ENCODE measurements at regions not wholly inside any gene's neighbourhood (a gene's known extent, or its start where the extent isn't known, plus 50 kb on each side); places are given as distances from the start of the nearest gene placed in this dataset.

DNA sequence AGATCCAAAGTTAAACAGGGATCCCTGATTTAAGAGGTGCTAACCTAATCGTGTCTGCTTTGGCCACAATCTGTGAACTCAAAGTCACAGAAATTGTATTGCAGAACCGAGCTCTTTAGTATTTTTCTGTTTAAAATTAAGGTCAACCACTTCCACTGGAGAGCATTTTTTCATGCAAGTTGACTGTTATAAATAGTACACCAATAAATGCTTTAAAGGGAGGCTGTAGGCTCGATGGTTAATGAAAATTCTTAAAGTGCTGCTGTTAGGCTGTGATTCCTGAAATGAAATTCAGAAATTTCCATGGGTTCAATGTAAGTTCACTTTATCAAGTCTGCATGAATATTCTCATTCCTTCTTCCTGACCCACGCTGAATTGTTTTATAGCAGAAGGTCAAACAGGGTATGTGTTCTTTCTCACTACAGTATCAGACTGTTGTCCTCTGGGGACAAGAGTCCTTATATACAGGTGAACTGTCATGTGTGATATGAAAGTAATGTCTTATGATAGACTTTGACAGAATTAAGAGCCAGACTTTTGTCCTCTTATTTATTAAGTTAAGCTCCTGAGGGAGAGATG is 92.5 kb upstream of the HDGFL1 start:
- no peak for DNase-seq
- no peaks in the 10 kb centered on the region for H3K27me3 ChIP-seq (ENCODE audit: insufficient read depth)
- no peak for TF ChIP-seq TAF1 (IDR thresholded peaks at IDR 0.05; ENCODE audit: borderline replicate concordance, low read depth, low read length)
- TF ChIP-seq YY1 (IDR thresholded peaks at IDR 0.05; ENCODE audit: low read depth): no peak
- TF ChIP-seq SMC3 (IDR thresholded peaks at IDR 0.05; ENCODE audit: low read depth, low read length): no peak
- TF ChIP-seq, protein P1, sequence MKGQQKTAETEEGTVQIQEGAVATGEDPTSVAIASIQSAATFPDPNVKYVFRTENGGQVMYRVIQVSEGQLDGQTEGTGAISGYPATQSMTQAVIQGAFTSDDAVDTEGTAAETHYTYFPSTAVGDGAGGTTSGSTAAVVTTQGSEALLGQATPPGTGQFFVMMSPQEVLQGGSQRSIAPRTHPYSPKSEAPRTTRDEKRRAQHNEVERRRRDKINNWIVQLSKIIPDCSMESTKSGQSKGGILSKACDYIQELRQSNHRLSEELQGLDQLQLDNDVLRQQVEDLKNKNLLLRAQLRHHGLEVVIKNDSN (IDR thresholded peaks at IDR 0.05; ENCODE audit: borderline replicate concordance, low read depth): no peak
- TF ChIP-seq, protein P2, sequence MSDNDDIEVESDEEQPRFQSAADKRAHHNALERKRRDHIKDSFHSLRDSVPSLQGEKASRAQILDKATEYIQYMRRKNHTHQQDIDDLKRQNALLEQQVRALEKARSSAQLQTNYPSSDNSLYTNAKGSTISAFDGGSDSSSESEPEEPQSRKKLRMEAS (IDR thresholded peaks at IDR 0.05; ENCODE audit: low read depth): no peak
- no peak for TF ChIP-seq ELF1 (IDR thresholded peaks at IDR 0.05)
- TF ChIP-seq MEF2A (IDR thresholded peaks at IDR 0.05; ENCODE audit: borderline replicate concordance, low read depth): no peak
- no peak for TF ChIP-seq GATA2 (CRISPR knock-in tag; IDR thresholded peaks at IDR 0.05)
- no peak for TF ChIP-seq GABPA (IDR thresholded peaks at IDR 0.05; ENCODE audit: low read depth)
- no peak for TF ChIP-seq POLR2AphosphoS5 (IDR thresholded peaks at IDR 0.05; ENCODE audit: low read depth, low read length)
- H3K9me3 ChIP-seq: no peaks in the 10 kb centered on the region
- WGBS (ENCODE audit: low lambda C conversion rate): 83% methylated on average over 4 of the region's 4 CpGs
- no peaks in the 10 kb centered on the region; the same call in 1 of the 2 replicates for H3K9me2 ChIP-seq
- H3K9ac ChIP-seq: no peak overlapping the region
- no peak overlapping the region for H2AFZ ChIP-seq (ENCODE audit: low read depth)
- no peaks in the 10 kb centered on the region for H3K79me2 ChIP-seq (ENCODE audit: insufficient read depth)
- no peak overlapping the region for H3K4me3 ChIP-seq (ENCODE audit: low read depth in 2 of 2, low read length in 1 of 2)
- POLR2A ChIA-PET: no interaction called here
- no peaks in the 10 kb centered on the region for H3F3A ChIP-seq (replicated peaks; ENCODE audit: insufficient read depth)
- H3K4me1 ChIP-seq (ENCODE audit: control insufficient read depth in 1 of 2, insufficient read depth in 2 of 2, low read depth in 1 of 2, low read length in 1 of 2): peaks cover 0 to under 1% of the 10 kb centered on the region in 2 experiments; a peak in 2 of 4 replicates
- CTCF ChIA-PET: no interaction called here
- no peaks in the 10 kb centered on the region for H3K36me3 ChIP-seq (replicated peaks in 1 of 2; ENCODE audit: control insufficient read depth in 1 of 2, insufficient read depth in 2 of 2, low read length in 1 of 2)
- no peak overlapping the region for H3K4me2 ChIP-seq
- H4K20me1 ChIP-seq (ENCODE audit: insufficient read depth): no peaks in the 10 kb centered on the region
- H3K27ac ChIP-seq (ENCODE audit: low read depth in 2 of 2, low read length in 1 of 2): no peak overlapping the region

DNA sequence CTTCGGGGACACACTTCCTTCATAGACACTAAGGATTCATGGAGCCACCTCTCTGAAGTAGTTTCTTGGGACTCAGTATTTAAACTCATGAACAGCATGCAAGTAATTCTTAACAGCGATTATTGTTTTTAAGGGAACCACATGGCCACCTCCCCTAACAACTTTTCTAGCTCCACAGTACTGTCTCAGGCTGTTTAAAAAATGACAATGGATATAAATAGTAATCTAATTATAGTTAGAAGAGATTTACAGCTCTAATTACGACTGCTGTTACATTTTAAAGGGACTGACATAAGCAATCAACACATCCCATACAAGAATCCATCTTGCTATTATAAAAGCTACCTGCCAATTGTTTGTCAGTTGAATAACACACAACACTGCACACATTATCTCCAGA is 72.1 kb upstream of the HDGFL1 start:
- H3K9me2 ChIP-seq: no peaks in the 10 kb centered on the region
- no peak overlapping the region for H2AFZ ChIP-seq (ENCODE audit: low read depth)
- DNase-seq: no peak
- H3K4me1 ChIP-seq (ENCODE audit: control insufficient read depth in 1 of 2, insufficient read depth in 2 of 2, low read depth in 1 of 2, low read length in 1 of 2): peaks cover 0 to 10% of the 10 kb centered on the region in 2 experiments; a peak in 2 of 4 replicates
- H3F3A ChIP-seq (replicated peaks; ENCODE audit: insufficient read depth): no peaks in the 10 kb centered on the region
- ChIA-PET POLR2A (no interaction called here), CTCF (no interaction called here)
- no peak for TF ChIP-seq CHD2 (IDR thresholded peaks at IDR 0.05; ENCODE audit: low read length, partially characterized antibody)
- TF ChIP-seq, protein P3, sequence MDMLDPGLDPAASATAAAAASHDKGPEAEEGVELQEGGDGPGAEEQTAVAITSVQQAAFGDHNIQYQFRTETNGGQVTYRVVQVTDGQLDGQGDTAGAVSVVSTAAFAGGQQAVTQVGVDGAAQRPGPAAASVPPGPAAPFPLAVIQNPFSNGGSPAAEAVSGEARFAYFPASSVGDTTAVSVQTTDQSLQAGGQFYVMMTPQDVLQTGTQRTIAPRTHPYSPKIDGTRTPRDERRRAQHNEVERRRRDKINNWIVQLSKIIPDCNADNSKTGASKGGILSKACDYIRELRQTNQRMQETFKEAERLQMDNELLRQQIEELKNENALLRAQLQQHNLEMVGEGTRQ (IDR thresholded peaks at IDR 0.05; ENCODE audit: borderline replicate concordance, low read depth, low read length): no peak
- TF ChIP-seq SMC3 (IDR thresholded peaks at IDR 0.05; ENCODE audit: low read depth, low read length): no peak
- TF ChIP-seq RFX5 (IDR thresholded peaks at IDR 0.05; ENCODE audit: low read length): no peak
- no peak for TF ChIP-seq GABPA (IDR thresholded peaks at IDR 0.05; ENCODE audit: low read depth)
- no peak for TF ChIP-seq MEF2A (IDR thresholded peaks at IDR 0.05; ENCODE audit: borderline replicate concordance, low read depth)
- TF ChIP-seq NRF1 (IDR thresholded peaks at IDR 0.05; ENCODE audit: low read depth, low read length): no peak
- TF ChIP-seq, protein P4, sequence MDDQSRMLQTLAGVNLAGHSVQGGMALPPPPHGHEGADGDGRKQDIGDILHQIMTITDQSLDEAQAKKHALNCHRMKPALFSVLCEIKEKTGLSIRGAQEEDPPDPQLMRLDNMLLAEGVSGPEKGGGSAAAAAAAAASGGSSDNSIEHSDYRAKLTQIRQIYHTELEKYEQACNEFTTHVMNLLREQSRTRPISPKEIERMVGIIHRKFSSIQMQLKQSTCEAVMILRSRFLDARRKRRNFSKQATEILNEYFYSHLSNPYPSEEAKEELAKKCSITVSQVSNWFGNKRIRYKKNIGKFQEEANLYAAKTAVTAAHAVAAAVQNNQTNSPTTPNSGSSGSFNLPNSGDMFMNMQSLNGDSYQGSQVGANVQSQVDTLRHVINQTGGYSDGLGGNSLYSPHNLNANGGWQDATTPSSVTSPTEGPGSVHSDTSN (IDR thresholded peaks at IDR 0.05): no peak
- TF ChIP-seq, protein P5, sequence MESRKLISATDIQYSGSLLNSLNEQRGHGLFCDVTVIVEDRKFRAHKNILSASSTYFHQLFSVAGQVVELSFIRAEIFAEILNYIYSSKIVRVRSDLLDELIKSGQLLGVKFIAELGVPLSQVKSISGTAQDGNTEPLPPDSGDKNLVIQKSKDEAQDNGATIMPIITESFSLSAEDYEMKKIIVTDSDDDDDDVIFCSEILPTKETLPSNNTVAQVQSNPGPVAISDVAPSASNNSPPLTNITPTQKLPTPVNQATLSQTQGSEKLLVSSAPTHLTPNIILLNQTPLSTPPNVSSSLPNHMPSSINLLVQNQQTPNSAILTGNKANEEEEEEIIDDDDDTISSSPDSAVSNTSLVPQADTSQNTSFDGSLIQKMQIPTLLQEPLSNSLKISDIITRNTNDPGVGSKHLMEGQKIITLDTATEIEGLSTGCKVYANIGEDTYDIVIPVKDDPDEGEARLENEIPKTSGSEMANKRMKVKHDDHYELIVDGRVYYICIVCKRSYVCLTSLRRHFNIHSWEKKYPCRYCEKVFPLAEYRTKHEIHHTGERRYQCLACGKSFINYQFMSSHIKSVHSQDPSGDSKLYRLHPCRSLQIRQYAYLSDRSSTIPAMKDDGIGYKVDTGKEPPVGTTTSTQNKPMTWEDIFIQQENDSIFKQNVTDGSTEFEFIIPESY (IDR thresholded peaks at IDR 0.05; ENCODE audit: borderline replicate concordance, low read depth): no peak
- no peak for TF ChIP-seq RAD21 (IDR thresholded peaks at IDR 0.05; ENCODE audit: low read length)
- TF ChIP-seq YY1 (IDR thresholded peaks at IDR 0.05; ENCODE audit: low read depth): no peak
- no peak overlapping the region; a peak in 2 of 4 replicates for H3K27ac ChIP-seq (ENCODE audit: low read depth in 2 of 2, low read length in 1 of 2)
- H3K9me3 ChIP-seq: no peaks in the 10 kb centered on the region
- H3K9ac ChIP-seq: no peak overlapping the region
- no peaks in the 10 kb centered on the region for H3K79me2 ChIP-seq (ENCODE audit: insufficient read depth)
- no peak overlapping the region for H3K4me3 ChIP-seq (ENCODE audit: low read depth in 2 of 2, low read length in 1 of 2)
- H3K27me3 ChIP-seq (ENCODE audit: insufficient read depth): no peaks in the 10 kb centered on the region
- no peaks in the 10 kb centered on the region for H4K20me1 ChIP-seq (ENCODE audit: insufficient read depth)
- H3K36me3 ChIP-seq (replicated peaks in 1 of 2; ENCODE audit: control insufficient read depth in 1 of 2, insufficient read depth in 2 of 2, low read length in 1 of 2): no peaks in the 10 kb centered on the region
- WGBS (ENCODE audit: low lambda C conversion rate): 65% methylated on average over 3 of the region's 3 CpGs
- no peak overlapping the region for H3K4me2 ChIP-seq
